ENCODE measurements at regions not wholly inside any gene's neighbourhood (a gene's known extent, or its start where the extent isn't known, plus 50 kb on each side); places are given as distances from the start of the nearest gene placed in this dataset.
"Not testable (repeated sequence)": the region's sequence is repeated elsewhere in the genome, so short reads cannot be mapped to it uniquely, and the experiment has no call there.

- DNase-seq (ENCODE audit: low spot score): no peak
Measured at GRCh38 chr15:98330258-98330657, 318.1 kb upstream of the IGF1R start.

DNA sequence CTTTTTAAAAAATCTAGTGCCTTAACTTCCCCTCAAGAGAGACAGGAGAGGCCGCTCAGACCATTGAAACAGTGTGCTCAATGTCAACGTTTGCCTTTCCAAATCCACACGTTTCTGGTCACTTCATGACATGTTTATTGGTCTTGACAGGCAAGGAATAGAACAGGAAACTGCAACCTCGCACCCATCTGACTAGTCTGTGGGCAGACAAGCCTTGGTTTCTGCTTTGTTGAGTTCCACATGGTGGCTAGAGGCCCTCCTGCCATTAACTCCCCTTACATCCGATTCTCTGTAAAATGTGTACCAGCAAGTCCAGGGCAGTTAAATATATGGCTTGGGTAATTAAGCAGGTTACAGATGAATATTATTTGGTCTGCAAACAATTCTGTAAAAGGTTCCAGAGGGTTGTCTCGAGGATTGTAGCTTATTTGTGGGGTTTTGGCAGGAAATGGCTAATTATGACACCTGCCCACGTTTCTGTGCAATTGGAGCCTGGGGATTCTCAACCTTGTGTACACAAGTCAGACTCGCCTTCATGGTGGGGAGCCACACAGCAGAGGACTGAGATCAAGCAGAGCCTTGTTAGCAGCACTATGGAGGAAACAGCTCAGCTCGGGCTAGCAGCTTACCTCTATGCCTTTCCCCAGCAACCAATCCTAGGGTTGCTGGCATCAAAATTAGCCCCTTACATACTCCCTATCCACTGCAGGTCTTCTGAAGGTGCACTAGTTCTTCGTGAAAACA is 317.5 kb upstream of the IGF1R start:
- DNase-seq (ENCODE audit: low spot score): no peak

DNA sequence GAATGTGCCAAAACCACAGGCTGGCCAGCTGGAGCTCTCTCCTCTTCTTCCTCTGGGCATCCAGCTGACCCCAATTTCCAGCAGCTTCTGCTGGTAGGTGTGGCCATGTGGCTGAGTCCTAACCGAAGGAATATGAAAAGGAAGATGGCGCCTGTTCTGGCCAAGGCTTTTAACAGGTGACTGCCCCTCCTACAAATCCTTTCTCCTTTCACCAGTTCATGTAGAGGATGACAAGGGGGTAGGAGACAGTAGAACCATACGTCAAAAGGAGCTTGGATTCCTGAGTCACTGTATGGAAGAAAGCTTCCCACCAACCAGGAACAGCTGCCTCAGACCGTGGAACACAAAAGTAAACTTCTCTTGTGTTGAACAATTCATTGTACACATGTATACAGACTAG is 316.7 kb upstream of the IGF1R start:
- DNase-seq (ENCODE audit: low spot score): no peak

GRCh38 chr15:98333251-98333650 is 315.1 kb upstream of the IGF1R start:
- no peak for DNase-seq (ENCODE audit: low spot score)

- no peak for DNase-seq (ENCODE audit: low spot score)
Measured at GRCh38 chr15:98342911-98343310, 305.4 kb upstream of the IGF1R start.

DNA sequence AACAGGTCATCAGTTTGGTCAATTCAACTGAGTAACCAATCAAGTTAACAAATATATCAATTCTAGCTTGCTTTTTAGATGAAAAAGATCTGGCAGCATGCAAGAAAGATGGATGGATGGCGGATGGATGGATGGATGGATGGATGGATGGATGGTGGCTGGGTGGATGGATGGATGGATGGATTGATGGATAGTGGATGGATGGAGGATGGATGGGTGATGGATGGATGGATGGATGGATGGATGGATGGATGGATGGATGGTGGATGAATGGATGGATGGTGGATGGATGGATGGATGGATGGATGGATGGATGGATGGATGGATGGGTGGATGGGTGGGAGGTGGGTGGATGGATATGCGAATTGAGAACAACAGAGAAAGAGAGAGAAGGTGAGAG is 303.7 kb upstream of the IGF1R start:
- DNase-seq (ENCODE audit: low spot score): no peak

DNA sequence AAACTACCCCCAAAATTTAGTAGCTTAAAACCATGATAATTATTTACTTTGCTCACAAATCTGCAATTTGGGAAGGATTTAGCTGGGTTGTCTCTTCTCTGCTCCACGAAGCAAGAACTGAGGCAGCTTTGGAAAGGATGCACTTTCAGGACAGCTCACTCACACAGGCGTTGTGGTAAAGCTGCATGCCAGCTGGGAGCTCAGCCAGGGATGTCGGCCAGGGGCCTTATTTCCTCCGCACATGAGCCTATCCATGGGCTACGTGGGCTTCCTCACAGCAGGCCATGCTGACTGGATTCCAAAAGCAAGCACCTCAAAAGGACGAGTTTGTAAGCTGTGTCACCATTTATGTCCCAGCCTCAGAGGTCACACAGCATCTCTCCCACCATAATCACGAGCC is 301.3 kb upstream of the IGF1R start:
- DNase-seq (ENCODE audit: low spot score): no peak

DNA sequence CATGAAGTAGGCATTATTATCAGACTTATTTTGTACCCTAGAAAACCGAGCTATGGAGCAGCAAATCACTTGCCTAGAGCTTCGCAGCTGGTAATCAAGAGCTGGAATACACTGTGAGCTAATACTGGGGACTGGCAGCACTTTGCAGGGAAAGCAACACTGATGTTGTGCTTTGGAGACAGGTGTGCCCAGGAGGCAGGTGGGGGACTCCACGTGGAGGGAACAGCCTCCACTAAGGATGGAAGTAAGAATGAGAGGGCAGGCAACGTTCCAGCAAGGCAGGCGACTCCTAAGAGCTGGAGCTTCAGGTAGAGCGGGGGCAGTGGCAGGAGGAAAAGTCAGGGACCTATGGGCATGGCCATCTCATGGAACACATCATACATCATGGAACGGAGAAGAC is 300.5 kb upstream of the IGF1R start:
- no peak for DNase-seq (ENCODE audit: low spot score)

- no peak for DNase-seq (ENCODE audit: low spot score)
Measured at GRCh38 chr15:98350276-98350675, 298.1 kb upstream of the IGF1R start.

DNA sequence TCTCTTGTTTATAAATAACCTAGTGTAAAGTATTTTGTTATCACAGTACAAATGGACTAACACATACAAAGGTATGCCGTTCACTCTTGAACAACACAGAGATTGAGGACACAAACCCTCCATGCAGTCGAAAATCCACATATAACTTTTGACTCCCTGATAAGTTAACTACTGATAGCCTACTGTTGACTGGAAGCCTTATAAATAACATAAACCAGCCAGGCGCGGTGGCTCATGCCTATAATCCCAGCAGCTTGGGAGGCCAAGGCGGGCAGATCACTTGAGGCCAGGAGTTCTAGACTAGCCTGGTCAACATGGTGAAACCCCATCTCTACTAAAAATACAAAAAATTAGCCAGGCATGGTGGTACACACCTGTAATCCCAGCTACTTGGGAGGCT is 290.1 kb upstream of the IGF1R start:
- not testable (repeated sequence) for DNase-seq (ENCODE audit: low spot score)

GRCh38 chr15:98358971-98359370 is 289.4 kb upstream of the IGF1R start:
- DNase-seq (ENCODE audit: low spot score): no peak

DNA sequence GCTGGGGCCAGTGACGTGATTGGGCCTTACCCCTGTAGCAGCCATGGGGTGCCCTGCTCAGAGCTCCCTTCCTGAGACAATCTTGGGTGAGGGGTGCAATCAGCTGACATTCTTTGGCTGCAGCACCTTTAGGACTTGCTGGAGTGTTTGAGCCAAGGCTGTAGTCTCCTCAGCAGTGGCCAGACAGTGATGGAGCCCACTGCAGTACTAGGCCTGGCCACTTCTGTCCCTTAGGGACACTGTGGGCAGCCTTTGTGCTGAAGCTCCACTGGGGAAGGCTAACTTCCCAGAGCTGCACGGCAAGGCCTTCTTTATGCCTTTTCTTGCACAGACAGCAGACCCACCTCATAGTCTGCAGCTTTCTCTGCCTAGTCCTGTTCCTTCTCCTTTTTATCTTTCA is 284.9 kb upstream of the IGF1R start:
- no peak for DNase-seq (ENCODE audit: low spot score)

DNA sequence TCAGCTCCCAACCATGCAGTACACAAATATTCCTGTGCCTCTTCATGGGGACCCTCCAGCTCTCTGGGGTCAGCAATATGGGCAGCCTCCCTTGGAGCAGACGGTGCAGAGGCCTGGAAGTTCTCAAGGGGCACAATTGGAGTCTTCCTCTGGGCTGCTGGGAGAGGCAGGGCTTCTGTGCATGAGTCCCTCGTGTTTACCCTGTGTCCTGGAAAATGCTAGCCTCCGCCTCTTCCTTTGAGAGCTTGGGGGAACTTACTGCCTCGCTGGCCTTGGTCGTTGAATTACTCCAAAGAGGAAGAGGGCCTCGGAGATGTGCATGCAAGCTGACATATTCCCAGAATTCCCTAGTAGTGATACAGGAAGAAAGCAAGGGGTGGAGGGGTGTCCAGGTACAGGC is 284.4 kb upstream of the IGF1R start:
- no peak for DNase-seq (ENCODE audit: low spot score)

- DNase-seq (ENCODE audit: low spot score): no peak
Measured at GRCh38 chr15:98369081-98369716, 279.1 kb upstream of the IGF1R start.

DNA sequence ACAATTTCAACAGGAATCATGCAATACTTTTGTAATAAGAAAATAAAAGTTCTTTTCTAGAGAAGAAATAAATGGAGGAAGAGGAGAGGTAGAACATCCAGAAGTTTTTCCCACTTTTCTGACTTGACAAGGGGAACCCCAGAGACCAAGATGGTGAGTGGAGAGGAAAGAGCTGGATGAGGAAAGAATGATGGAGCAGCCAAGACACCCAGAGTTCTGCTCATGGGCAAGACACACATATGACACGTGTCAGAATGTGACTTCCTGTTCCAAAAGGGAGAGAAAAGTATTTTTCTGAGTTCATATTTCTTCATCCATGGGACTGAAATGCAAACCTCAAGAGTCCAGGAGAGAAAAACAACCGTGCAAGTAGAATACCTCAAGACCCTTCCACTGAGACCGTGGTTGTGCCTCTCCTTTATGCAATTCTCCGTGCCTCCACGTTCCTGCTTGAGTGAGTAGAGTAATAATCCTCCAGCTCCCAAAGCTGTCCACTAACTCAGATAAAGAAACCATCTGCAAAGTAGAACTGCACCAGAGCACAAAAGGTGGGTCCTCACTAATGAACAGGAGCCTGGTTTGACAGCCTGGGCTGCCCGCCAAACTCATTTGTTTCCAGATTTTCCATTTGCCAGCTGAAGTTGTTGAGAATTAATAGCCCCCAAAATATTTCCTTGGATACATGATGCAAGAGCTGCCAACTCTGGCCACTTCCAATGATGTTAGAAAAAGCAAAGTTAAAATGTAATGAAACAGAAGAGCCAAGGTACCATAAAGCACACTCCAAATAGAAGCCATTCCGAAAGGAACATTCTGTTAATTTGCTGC is 272.6 kb upstream of the IGF1R start:
- no peak for DNase-seq (ENCODE audit: low spot score)

DNA sequence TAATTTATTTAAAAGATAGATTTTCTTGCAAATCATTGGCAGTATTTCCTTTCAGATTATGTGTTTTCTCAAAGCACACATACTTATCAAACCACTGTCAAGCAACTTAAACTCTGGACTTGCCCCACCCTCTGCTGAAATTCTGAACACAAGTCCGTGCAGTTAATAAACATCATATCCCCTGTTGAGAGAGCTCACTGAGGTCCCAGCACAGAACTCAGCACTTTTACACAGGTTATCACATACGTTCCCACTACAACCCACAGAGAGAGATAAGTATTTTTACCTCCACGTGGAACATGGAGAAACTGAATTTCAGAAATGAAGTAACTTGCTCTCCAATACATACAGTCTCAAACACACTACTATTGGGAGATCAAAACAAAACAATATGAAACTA is 267.6 kb upstream of the IGF1R start:
- DNase-seq (ENCODE audit: low spot score): no peak

GRCh38 chr15:98381446-98381845 is 266.9 kb upstream of the IGF1R start:
- no peak for DNase-seq (ENCODE audit: low spot score)

- DNase-seq (ENCODE audit: low spot score): no peak
Measured at GRCh38 chr15:98382139-98382538, 266.2 kb upstream of the IGF1R start.

- DNase-seq (ENCODE audit: low spot score): no peak
Measured at GRCh38 chr15:98383571-98383970, 264.8 kb upstream of the IGF1R start.

- no peak for DNase-seq (ENCODE audit: low spot score)
Measured at GRCh38 chr15:98384328-98385029, 263.9 kb upstream of the IGF1R start.

DNA sequence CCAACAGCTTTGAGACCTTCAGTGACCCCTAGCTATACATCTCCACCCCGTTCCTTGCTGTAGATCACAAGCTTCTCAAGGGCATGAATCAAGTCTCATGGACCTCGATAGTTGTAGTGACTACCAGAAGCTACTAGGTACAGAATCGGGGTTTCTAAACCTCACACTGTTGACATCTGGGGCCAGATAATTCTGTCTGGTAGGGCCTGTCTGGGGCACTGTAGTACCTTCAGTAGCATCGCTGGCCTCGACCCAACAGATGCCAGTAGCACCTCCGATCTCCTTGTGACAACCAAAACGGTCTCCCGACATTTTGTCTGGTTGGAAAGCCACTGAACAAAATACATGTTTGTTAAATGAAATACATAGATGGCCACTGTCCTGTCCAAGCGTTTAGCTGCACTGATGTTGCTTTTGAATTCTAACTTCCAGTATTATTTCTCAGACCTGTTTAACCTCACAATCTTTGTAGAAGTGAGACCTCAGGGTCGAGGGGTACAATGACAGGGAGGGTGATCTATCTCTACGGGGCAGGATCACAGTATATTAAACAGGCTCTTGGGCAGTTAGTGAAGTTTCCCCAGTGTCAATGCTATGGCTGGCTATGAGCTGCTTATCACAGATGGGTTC is 262.5 kb upstream of the IGF1R start:
- DNase-seq (ENCODE audit: low spot score): no peak

DNA sequence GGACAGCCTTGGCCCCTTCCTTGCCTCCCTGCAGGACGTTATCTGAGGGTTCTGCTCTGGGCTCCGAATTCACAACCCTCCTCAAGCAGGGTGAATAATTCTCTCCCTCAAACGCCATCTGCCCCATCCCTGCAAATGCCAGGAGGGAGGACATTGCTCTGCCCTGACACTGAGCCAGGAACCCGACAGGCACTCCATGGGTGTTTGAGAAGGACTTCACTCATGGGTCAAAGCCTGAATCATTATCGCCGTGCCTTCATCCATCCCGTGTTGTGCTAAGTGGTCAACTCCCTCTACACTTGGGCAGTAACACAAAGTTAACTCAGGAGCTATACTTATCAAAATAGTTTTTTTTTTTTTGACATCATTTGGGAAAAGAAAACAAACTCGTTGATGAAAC is 261.8 kb upstream of the IGF1R start:
- DNase-seq (ENCODE audit: low spot score): no peak

Data from hepatic stellate cell (primary cell).